Ascending aorta (tissue), 2 donors: ENCODE measurements at regions not wholly inside any gene's neighbourhood (a gene's known extent, or its start where the extent isn't known, plus 50 kb on each side); places are given as distances from the start of the nearest gene placed in this dataset.

Source experiments
- DNase-seq, 2 donors: peaks; one replicate each; pipeline ENCODE4 v3.0.0-alpha.2; 2019; ENCODE audit warnings: low spot score in 2 of 2
- H3K27ac ChIP-seq, 2 donors: fragments of 200-600 bp; sonication (generic); one replicate each; pipeline ENCODE4 v1.5.1; 2016 to 2017; ENCODE audit warnings: mild to moderate bottlenecking in 1 of 2
- H3K27me3 ChIP-seq: fragments of 200-600 bp; sonication (generic); one replicate; pipeline ENCODE4 v1.5.1; 2017
- H3K36me3 ChIP-seq, 2 donors: fragments of 200-600 bp; sonication (generic); one replicate each; pipeline ENCODE4 v1.5.1; 2016
- H3K4me1 ChIP-seq, 2 donors: fragments of 200-600 bp; sonication (generic); one replicate each; pipeline ENCODE4 v1.5.1; 2016 to 2017; ENCODE audit warnings: mild to moderate bottlenecking in 1 of 2
- H3K4me3 ChIP-seq, 2 donors: fragments of 200-600 bp; sonication (generic); one replicate each; pipeline ENCODE4 v1.5.1; 2016 to 2017; ENCODE audit warnings: mild to moderate bottlenecking in 1 of 2
- H3K9me3 ChIP-seq, 2 donors: fragments of 200-600 bp; sonication (generic); one replicate each; pipeline ENCODE4 v1.5.1; 2016
- CTCF ChIP-seq, 3 experiments: fragments of 200-600 bp in 2 of 3; fragments of 450-650 bp in 1 of 3; sonication (generic) in 2 of 3; IDR thresholded peaks; one replicate each; pipeline ENCODE4 v1.5.1; 2016 to 2019; ENCODE audit warnings: antibody characterized with exemption in 3 of 3, mild to moderate bottlenecking in 1 of 3, moderate library complexity in 1 of 3
- intact Hi-C: fragments of 100-400 bp; cut with DNase I; formaldehyde crosslinking; loops from one replicate; pipeline ENCODE4 v1.15.1; 2023

DNA sequence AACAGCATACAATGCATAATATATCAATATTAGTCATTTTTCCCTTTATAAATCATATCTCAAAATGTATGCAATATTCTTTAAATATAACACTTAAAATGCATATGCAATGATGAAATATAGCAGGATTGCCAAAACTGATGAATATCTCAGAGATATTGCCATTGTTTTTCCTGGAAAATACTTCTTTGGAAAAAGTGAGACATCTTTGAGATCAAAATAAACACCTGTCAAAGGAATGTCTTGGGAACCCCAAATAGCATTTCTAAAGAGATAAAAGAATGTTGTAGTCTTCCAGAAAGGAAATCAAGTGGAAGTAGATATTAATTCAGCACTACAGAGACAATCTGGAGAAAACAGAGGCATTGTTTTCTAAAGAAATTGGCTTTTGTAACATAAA lies 457.8 kb upstream of the UBE2E2 start:
- Histone ChIP-seq H3K36me3 (no peaks in the 10 kb centered on the region), H3K9me3 (no peaks in the 10 kb centered on the region), H3K4me3 (no peak overlapping the region), H3K27me3 (no peaks in the 10 kb centered on the region), H3K27ac (no peak overlapping the region), H3K4me1 (no peaks in the 10 kb centered on the region)
- intact Hi-C loops, result no loop called here
- no peak for DNase-seq
- no peak for TF ChIP-seq CTCF (IDR thresholded peaks at IDR 0.05)

GRCh38 chr3:22746221-22746620 lies 456.9 kb upstream of the UBE2E2 start:
- Histone ChIP-seq H3K4me1 (no peaks in the 10 kb centered on the region), H3K27ac (no peak overlapping the region), H3K36me3 (no peaks in the 10 kb centered on the region), H3K4me3 (no peak overlapping the region), H3K9me3 (no peaks in the 10 kb centered on the region), H3K27me3 (no peaks in the 10 kb centered on the region)
- no peak for DNase-seq
- TF ChIP-seq CTCF (IDR thresholded peaks at IDR 0.05), result no peak
- intact Hi-C loops, result no loop called here

DNA sequence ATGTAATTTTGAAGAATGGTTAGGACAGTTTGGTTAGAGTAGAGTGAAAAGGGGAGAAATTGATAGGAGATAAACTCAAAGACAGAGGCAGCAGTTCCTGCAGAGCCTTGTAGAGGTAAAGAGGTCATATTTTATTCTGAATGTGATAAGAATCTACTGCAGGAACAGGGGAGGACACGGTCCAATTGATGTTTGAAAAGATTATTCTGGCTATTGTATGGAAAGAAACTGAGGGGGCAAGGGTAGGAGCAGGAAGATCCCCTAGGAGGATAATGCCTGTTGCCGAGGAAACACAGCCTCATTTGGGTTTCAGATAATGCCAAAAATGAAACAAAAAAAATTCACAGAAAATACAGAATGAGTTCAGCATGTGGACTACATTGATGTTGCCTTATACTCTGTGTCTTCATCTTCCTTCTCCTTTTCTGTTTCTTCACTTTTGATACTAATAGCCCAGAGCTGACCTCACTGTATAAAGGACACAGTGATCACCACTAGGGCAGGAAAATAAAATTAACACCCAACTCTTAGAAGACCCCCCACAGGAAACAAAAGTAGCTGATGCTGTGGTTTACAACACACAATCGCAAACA lies 454.6 kb upstream of the UBE2E2 start:
- DNase-seq, result no peak
- no peak for TF ChIP-seq CTCF (IDR thresholded peaks at IDR 0.05)
- H3K4me3 ChIP-seq, result no peak overlapping the region
- H3K27me3 ChIP-seq, result no peaks in the 10 kb centered on the region
- intact Hi-C loops, result no loop called here
- H3K9me3 ChIP-seq, result no peaks in the 10 kb centered on the region
- no peak overlapping the region for H3K27ac ChIP-seq
- no peaks in the 10 kb centered on the region for H3K4me1 ChIP-seq
- H3K36me3 ChIP-seq, result no peaks in the 10 kb centered on the region

GRCh38 chr3:22759636-22760310 lies 443.4 kb upstream of the UBE2E2 start:
- no peaks in the 10 kb centered on the region for H3K36me3 ChIP-seq
- no peaks in the 10 kb centered on the region for H3K4me1 ChIP-seq
- no peaks in the 10 kb centered on the region for H3K27me3 ChIP-seq
- DNase-seq, result no peak
- no peaks in the 10 kb centered on the region for H3K9me3 ChIP-seq
- no peak for TF ChIP-seq CTCF (IDR thresholded peaks at IDR 0.05)
- intact Hi-C loops, result no loop called here
- H3K4me3 ChIP-seq, result no peak overlapping the region
- H3K27ac ChIP-seq, result no peak overlapping the region

- no peak for DNase-seq
- Histone ChIP-seq H3K9me3 (no peaks in the 10 kb centered on the region), H3K4me1 (no peaks in the 10 kb centered on the region), H3K27ac (no peak overlapping the region), H3K27me3 (no peaks in the 10 kb centered on the region), H3K4me3 (no peak overlapping the region), H3K36me3 (no peaks in the 10 kb centered on the region)
- no peak for TF ChIP-seq CTCF (IDR thresholded peaks at IDR 0.05)
- intact Hi-C loops, result no loop called here
Measured at GRCh38 chr3:22765679-22766078, 437.4 kb upstream of the UBE2E2 start.
